ENCODE measurements at regions not wholly inside any gene's neighbourhood (a gene's known extent, or its start where the extent isn't known, plus 50 kb on each side); places are given as distances from the start of the nearest gene placed in this dataset.

GRCh38 chrX:10085223-10085622 lies 71.6 kb upstream of the CLCN4 start:
- no peaks in the 10 kb centered on the region for H3K36me3 ChIP-seq
- ATAC-seq (no peak), DNase-seq (no peak)
- in situ Hi-C loops (cut with MboI; ENCODE audit: low sequenced_read_pairs in 4 of 4) (no loop called here), intact Hi-C loops (cut with DNase I; ENCODE audit: low total_unique reads) (no loop called here)
- TF ChIP-seq CTCF (IDR thresholded peaks at IDR 0.05 in 4 of 5, conservative IDR thresholded peaks at IDR 0.05 in 1 of 5) (no peak), POLR2A (IDR thresholded peaks at IDR 0.05) (no peak)
- peaks cover 10 to 15% of the 10 kb centered on the region in 2 donors for H3K4me1 ChIP-seq
- H3K9me3 ChIP-seq: no peaks in the 10 kb centered on the region
- H3K27me3 ChIP-seq: no peaks in the 10 kb centered on the region
- peak overlapping the region in 1 of 4 donors; percentile 18 for H3K27ac ChIP-seq
- H3K4me3 ChIP-seq: no peak overlapping the region

GRCh38 chrX:10086676-10087075 lies 70.1 kb upstream of the CLCN4 start:
- H3K4me1 ChIP-seq: peaks cover 10 to 15% of the 10 kb centered on the region in 2 donors
- intact Hi-C loops (cut with DNase I; ENCODE audit: low total_unique reads) (no loop called here), in situ Hi-C loops (cut with MboI; ENCODE audit: low sequenced_read_pairs in 4 of 4) (no loop called here)
- no peak overlapping the region for H3K4me3 ChIP-seq
- no peaks in the 10 kb centered on the region for H3K36me3 ChIP-seq
- no peaks in the 10 kb centered on the region for H3K27me3 ChIP-seq
- no peaks in the 10 kb centered on the region for H3K9me3 ChIP-seq
- no peak overlapping the region for H3K27ac ChIP-seq
- no peak for TF ChIP-seq POLR2A (IDR thresholded peaks at IDR 0.05)
- TF ChIP-seq CTCF (IDR thresholded peaks at IDR 0.05 in 4 of 5, conservative IDR thresholded peaks at IDR 0.05 in 1 of 5): no peak
- no peak for ATAC-seq
- no peak for DNase-seq

GRCh38 chrX:10087391-10087790 lies 69.4 kb upstream of the CLCN4 start:
- in situ Hi-C loops (cut with MboI; ENCODE audit: low sequenced_read_pairs in 4 of 4) (no loop called here), intact Hi-C loops (cut with DNase I; ENCODE audit: low total_unique reads) (no loop called here)
- DNase-seq: no peak
- H3K4me1 ChIP-seq: peaks cover 10 to 15% of the 10 kb centered on the region in 2 donors
- H3K27me3 ChIP-seq: no peaks in the 10 kb centered on the region
- no peak overlapping the region for H3K27ac ChIP-seq
- H3K36me3 ChIP-seq: no peaks in the 10 kb centered on the region
- H3K9me3 ChIP-seq: no peaks in the 10 kb centered on the region
- no peak for ATAC-seq
- TF ChIP-seq POLR2A (IDR thresholded peaks at IDR 0.05) (no peak), CTCF (IDR thresholded peaks at IDR 0.05 in 4 of 5, conservative IDR thresholded peaks at IDR 0.05 in 1 of 5) (no peak)
- H3K4me3 ChIP-seq: no peak overlapping the region

GRCh38 chrX:10089378-10089795 lies 67.4 kb upstream of the CLCN4 start:
- no peak for DNase-seq
- ATAC-seq: no peak
- no peak for TF ChIP-seq POLR2A (IDR thresholded peaks at IDR 0.05)
- no peak for TF ChIP-seq CTCF (IDR thresholded peaks at IDR 0.05 in 4 of 5, conservative IDR thresholded peaks at IDR 0.05 in 1 of 5)
- in situ Hi-C loops (cut with MboI; ENCODE audit: low sequenced_read_pairs in 4 of 4): no loop called here
- no peaks in the 10 kb centered on the region for H3K36me3 ChIP-seq
- H3K27ac ChIP-seq: no peak overlapping the region
- H3K27me3 ChIP-seq: no peaks in the 10 kb centered on the region
- intact Hi-C loops (cut with DNase I; ENCODE audit: low total_unique reads): no loop called here
- peaks cover under 1 to 2% of the 10 kb centered on the region in 2 donors for H3K4me1 ChIP-seq
- H3K4me3 ChIP-seq: no peak overlapping the region
- no peaks in the 10 kb centered on the region for H3K9me3 ChIP-seq

GRCh38 chrX:10090319-10090718 lies 66.5 kb upstream of the CLCN4 start:
- H3K27me3 ChIP-seq: no peaks in the 10 kb centered on the region
- TF ChIP-seq POLR2A (IDR thresholded peaks at IDR 0.05): no peak
- no peak for TF ChIP-seq CTCF (IDR thresholded peaks at IDR 0.05 in 4 of 5, conservative IDR thresholded peaks at IDR 0.05 in 1 of 5)
- no peak overlapping the region for H3K27ac ChIP-seq
- intact Hi-C loops (cut with DNase I; ENCODE audit: low total_unique reads): no loop called here
- no peak overlapping the region for H3K4me3 ChIP-seq
- DNase-seq (no peak), ATAC-seq (no peak)
- in situ Hi-C loops (cut with MboI; ENCODE audit: low sequenced_read_pairs in 4 of 4): no loop called here
- no peaks in the 10 kb centered on the region for H3K9me3 ChIP-seq
- no peaks in the 10 kb centered on the region for H3K36me3 ChIP-seq
- H3K4me1 ChIP-seq: no peaks in the 10 kb centered on the region
